ENCODE measurements at regions not wholly inside any gene's neighbourhood (a gene's known extent, or its start where the extent isn't known, plus 50 kb on each side); places are given as distances from the start of the nearest gene placed in this dataset.
"Not testable (repeated sequence)": the region's sequence is repeated elsewhere in the genome, so short reads cannot be mapped to it uniquely, and the experiment has no call there.

- DNase-seq (ENCODE audit: low read depth in 4 of 4, low spot score in 3 of 4), result no peak
Measured at GRCh38 chr12:58009405-58010195, 68.2 kb downstream of the ATP23 start.

GRCh38 chr12:58011676-58012075, 70.3 kb downstream of the ATP23 start:
- DNase-seq (ENCODE audit: low read depth in 4 of 4, low spot score in 3 of 4), result no peak

- DNase-seq (ENCODE audit: low read depth in 4 of 4, low spot score in 3 of 4), result not testable (repeated sequence)
Measured at GRCh38 chr12:58022379-58023020, 81.1 kb downstream of the ATP23 start.

GRCh38 chr12:58025431-58025830, 84.1 kb downstream of the ATP23 start:
- DNase-seq (ENCODE audit: low read depth in 4 of 4, low spot score in 3 of 4), result no peak

GRCh38 chr12:58026426-58026825, 85.1 kb downstream of the ATP23 start:
- DNase-seq (ENCODE audit: low read depth in 4 of 4, low spot score in 3 of 4), result no peak

- DNase-seq (ENCODE audit: low read depth in 4 of 4, low spot score in 3 of 4), result peak in 1 of 4 donors; percentile 13
Measured at GRCh38 chr12:58026897-58027891, 85.8 kb downstream of the ATP23 start.

- DNase-seq (ENCODE audit: low read depth in 4 of 4, low spot score in 3 of 4), result no peak
Measured at GRCh38 chr12:58028294-58028693, 86.9 kb downstream of the ATP23 start.

- DNase-seq (ENCODE audit: low read depth in 4 of 4, low spot score in 3 of 4), result no peak
Measured at GRCh38 chr12:58029260-58029659, 87.9 kb downstream of the ATP23 start.

GRCh38 chr12:58030566-58031279, 89.4 kb downstream of the ATP23 start:
- DNase-seq (ENCODE audit: low read depth in 4 of 4, low spot score in 3 of 4), result no peak

- DNase-seq (ENCODE audit: low read depth in 4 of 4, low spot score in 3 of 4), result no peak
Measured at GRCh38 chr12:58032156-58032555, 90.8 kb downstream of the ATP23 start.

- DNase-seq (ENCODE audit: low read depth in 4 of 4, low spot score in 3 of 4), result no peak
Measured at GRCh38 chr12:58033831-58034230, 92.5 kb downstream of the ATP23 start.

GRCh38 chr12:58034311-58034710, 92.9 kb downstream of the ATP23 start:
- no peak for DNase-seq (ENCODE audit: low read depth in 4 of 4, low spot score in 3 of 4)

- DNase-seq (ENCODE audit: low read depth in 4 of 4, low spot score in 3 of 4), result no peak
Measured at GRCh38 chr12:58034712-58035111, 93.3 kb downstream of the ATP23 start.

GRCh38 chr12:58041441-58041840, 100.1 kb downstream of the ATP23 start:
- no peak for DNase-seq (ENCODE audit: low read depth in 4 of 4, low spot score in 3 of 4)

GRCh38 chr12:58044966-58045365, 103.6 kb downstream of the ATP23 start:
- no peak for DNase-seq (ENCODE audit: low read depth in 4 of 4, low spot score in 3 of 4)

- no peak for DNase-seq (ENCODE audit: low read depth in 4 of 4, low spot score in 3 of 4)
Measured at GRCh38 chr12:58046271-58046670, 104.9 kb downstream of the ATP23 start.

- DNase-seq (ENCODE audit: low read depth in 4 of 4, low spot score in 3 of 4), result no peak
Measured at GRCh38 chr12:58051378-58051777, 110.0 kb downstream of the ATP23 start.

- no peak for DNase-seq (ENCODE audit: low read depth in 4 of 4, low spot score in 3 of 4)
Measured at GRCh38 chr12:58064666-58065065, 123.3 kb downstream of the ATP23 start.

GRCh38 chr12:58066296-58066695, 124.9 kb downstream of the ATP23 start:
- no peak for DNase-seq (ENCODE audit: low read depth in 4 of 4, low spot score in 3 of 4)

GRCh38 chr12:58067610-58068387, 126.4 kb downstream of the ATP23 start:
- no peak for DNase-seq (ENCODE audit: low read depth in 4 of 4, low spot score in 3 of 4)
